Stromal cell of bone marrow (primary cell): ENCODE measurements at regions not wholly inside any gene's neighbourhood (a gene's known extent, or its start where the extent isn't known, plus 50 kb on each side); places are given as distances from the start of the nearest gene placed in this dataset.

Experiments
- DNase-seq: peaks from one replicate; pipeline ENCODE4 v3.0.0-alpha.2; 2012; ENCODE audit warnings: low read depth

GRCh38 chr14:101405171-101405883 is 156.0 kb upstream of the DIO3 start:
- DNase-seq = peak; percentile 10

GRCh38 chr14:101406921-101407320 is 154.4 kb upstream of the DIO3 start:
- no peak for DNase-seq

GRCh38 chr14:101407328-101407727 is 154.0 kb upstream of the DIO3 start:
- DNase-seq = no peak

- peak; percentile 72 for DNase-seq
These were observed 153.0 kb upstream of the DIO3 start for GRCh38 chr14:101408077-101408831.

- no peak for DNase-seq
These were observed 152.2 kb upstream of the DIO3 start for GRCh38 chr14:101409006-101409543.

GRCh38 chr14:101410126-101410525 is 151.2 kb upstream of the DIO3 start:
- DNase-seq = no peak

GRCh38 chr14:101411151-101411550 is 150.1 kb upstream of the DIO3 start:
- no peak for DNase-seq

- no peak for DNase-seq
These were observed 149.5 kb upstream of the DIO3 start for GRCh38 chr14:101411779-101412178.

- no peak for DNase-seq
These were observed 148.6 kb upstream of the DIO3 start for GRCh38 chr14:101412739-101413138.

- DNase-seq = no peak
These were observed 143.9 kb upstream of the DIO3 start for GRCh38 chr14:101417434-101417833.

GRCh38 chr14:101418601-101419000 is 142.7 kb upstream of the DIO3 start:
- DNase-seq = no peak

GRCh38 chr14:101426466-101426865 is 134.8 kb upstream of the DIO3 start:
- DNase-seq = no peak

GRCh38 chr14:101428409-101428808 is 132.9 kb upstream of the DIO3 start:
- DNase-seq = no peak

- DNase-seq = no peak
These were observed 125.7 kb upstream of the DIO3 start for GRCh38 chr14:101435546-101435945.

GRCh38 chr14:101439023-101439422 is 122.3 kb upstream of the DIO3 start:
- no peak for DNase-seq

- no peak for DNase-seq
These were observed 120.8 kb upstream of the DIO3 start for GRCh38 chr14:101440496-101440895.

GRCh38 chr14:101441710-101442109 is 119.6 kb upstream of the DIO3 start:
- DNase-seq = no peak

GRCh38 chr14:101442451-101442850 is 118.8 kb upstream of the DIO3 start:
- DNase-seq = no peak

GRCh38 chr14:101444116-101444515 is 117.2 kb upstream of the DIO3 start:
- DNase-seq = peak; percentile 79

- no peak for DNase-seq
These were observed 116.0 kb upstream of the DIO3 start for GRCh38 chr14:101445278-101445677.

- no peak for DNase-seq
These were observed 114.8 kb upstream of the DIO3 start for GRCh38 chr14:101446387-101446969.

- no peak for DNase-seq
These were observed 112.2 kb upstream of the DIO3 start for GRCh38 chr14:101449114-101449513.

- no peak for DNase-seq
These were observed 110.1 kb upstream of the DIO3 start for GRCh38 chr14:101451166-101451565.
